GM12878 (cell line): ENCODE measurements at regions not wholly inside any gene's neighbourhood (a gene's known extent, or its start where the extent isn't known, plus 50 kb on each side); places are given as distances from the start of the nearest gene placed in this dataset.

Experiments used
- ATAC-seq: fragments of 200-7000 bp; cut with Tn5 transposase; 3 replicates; pipeline ENCODE4 v1.9.1; 2020; ENCODE audit warnings: mild to moderate bottlenecking, moderate library complexity
- BruUV-seq: library from RNA; stranded (reverse); fragments of 400-500 nt; replicated peaks from 2 replicates; lab custom pipeline; 2021; lab: Mats Ljungman, UMichigan
- CTCF ChIA-PET: fragments of 300-600 bp; sonication (Branson Sonifier 250); formaldehyde crosslinking; extraction: SDS; loops from one replicate; lab custom pipeline; 2021; ENCODE audit warnings: inconsistent platforms; lab: Yijun Ruan, JAX
- POLR2A ChIA-PET: fragments of 350-600 bp; formaldehyde crosslinking; extraction: SDS; loops from one replicate; lab custom pipeline; 2021; ENCODE audit warnings: inconsistent platforms; lab: Charles Lee
- RAD21 ChIA-PET: fragments of 300-600 bp; sonication (Branson Sonifier 250); formaldehyde crosslinking; loops from one replicate; lab custom pipeline; 2023; ENCODE audit warnings: antibody characterized with exemption; ENCODE audit not compliant: unreplicated experiment; lab: Charles Lee
- SMC1A ChIA-PET: fragments of 300-600 bp; sonication (Branson Sonifier 250); formaldehyde crosslinking; loops from one replicate; lab custom pipeline; 2023; ENCODE audit not compliant: unreplicated experiment, uncharacterized antibody; lab: Charles Lee
- DNase-seq: peaks from one replicate; pipeline ENCODE4 v3.0.0-alpha.2; 2011; ENCODE audit warnings: low read depth, low spot score
- FAIRE-seq: peaks from 3 replicates; lab custom pipeline; 2011; peaks lifted over from hg19 to GRCh38; lab: Jason Lieb, UNC
- H2AFZ ChIP-seq: 2 replicates; pipeline ENCODE4 v1.6.0; 2011; ENCODE audit warnings: low read depth, low read length, control low read depth; ENCODE audit not compliant: control insufficient read depth
- H3K27ac ChIP-seq: 2 replicates; pipeline ENCODE4 v1.5.1; 2011; ENCODE audit warnings: control low read depth; ENCODE audit not compliant: control insufficient read depth, insufficient read depth
- H3K27me3 ChIP-seq, 2 experiments: replicated peaks in 1 of 2; 2 replicates each; pipeline versions ENCODE4 v1.6.0 to v1.6.1; 2011; ENCODE audit warnings: low read length in 1 of 2; ENCODE audit not compliant: control insufficient read depth in 2 of 2, insufficient read depth in 2 of 2
- H3K36me3 ChIP-seq, 2 experiments: 2 replicates each; pipeline ENCODE4 v1.5.1; 2011; ENCODE audit warnings: low read length in 1 of 2; ENCODE audit not compliant: control insufficient read depth in 2 of 2, insufficient read depth in 2 of 2
- H3K4me1 ChIP-seq: 2 replicates; pipeline ENCODE4 v1.6.1; 2011; ENCODE audit warnings: mild to moderate bottlenecking, low read length, moderate library complexity, mixed read lengths; ENCODE audit not compliant: control insufficient read depth, insufficient read depth
- H3K4me2 ChIP-seq: 2 replicates; pipeline ENCODE4 v1.6.0; 2011; ENCODE audit warnings: control low read depth; ENCODE audit not compliant: control insufficient read depth, insufficient read depth
- H3K4me3 ChIP-seq: fragments of 200-600 bp; sonication (generic); 2 replicates; pipeline ENCODE4 v1.5.1; 2016
- H3K79me2 ChIP-seq: 2 replicates; pipeline ENCODE4 v1.6.0; 2011; ENCODE audit warnings: low read length; ENCODE audit not compliant: control insufficient read depth, insufficient read depth
- H3K9ac ChIP-seq: 2 replicates; pipeline ENCODE4 v1.8.0; 2011; ENCODE audit warnings: low read length, control low read depth, mixed read lengths; ENCODE audit not compliant: control insufficient read depth, insufficient read depth
- H3K9me3 ChIP-seq: replicated peaks from 3 replicates; pipeline ENCODE4 v1.5.1; 2011; ENCODE audit warnings: mild to moderate bottlenecking, low read length; ENCODE audit not compliant: control insufficient read depth, insufficient read depth
- H4K20me1 ChIP-seq: 2 replicates; pipeline ENCODE4 v1.6.0; 2011; ENCODE audit not compliant: control insufficient read depth, insufficient read depth
- BHLHE40 ChIP-seq, 2 experiments: fragments of 450-650 bp in 1 of 2; IDR thresholded peaks; 2 replicates each; pipeline ENCODE4 v1.6.1; 2011 to 2017; ENCODE audit warnings: low read depth in 2 of 2, borderline replicate concordance in 1 of 2, improper control_type of control experiment in 1 of 2, low read length in 1 of 2, mild to moderate bottlenecking in 1 of 2
- BMI1 ChIP-seq: fragments of 450-650 bp; IDR thresholded peaks from 2 replicates; pipeline ENCODE4 v1.6.1; 2016; ENCODE audit warnings: mild to moderate bottlenecking, moderate library complexity, borderline replicate concordance
- CUX1 ChIP-seq: IDR thresholded peaks from 2 replicates; pipeline ENCODE4 v1.6.1; 2012; ENCODE audit warnings: improper control_type of control experiment, low read depth, low read length; ENCODE audit not compliant: insufficient replicate concordance
- GATAD2B ChIP-seq: fragments of 450-650 bp; conservative IDR thresholded peaks from 2 replicates; pipeline ENCODE4 v1.6.1; 2017; ENCODE audit warnings: low read depth, mild to moderate bottlenecking, moderate library complexity
- NR2F1 ChIP-seq: fragments of 450-650 bp; conservative IDR thresholded peaks from 2 replicates; pipeline ENCODE4 v1.6.1; 2017; ENCODE audit warnings: mild to moderate bottlenecking
- PAX8 ChIP-seq: fragments of 450-650 bp; IDR thresholded peaks from 2 replicates; pipeline ENCODE4 v1.6.1; 2017; ENCODE audit warnings: mild to moderate bottlenecking, moderate library complexity
- RB1 ChIP-seq: fragments of 450-650 bp; formaldehyde crosslinking; IDR thresholded peaks from 2 replicates; pipeline ENCODE4 v1.6.1; 2017; ENCODE audit warnings: mild to moderate bottlenecking, borderline replicate concordance
- RCOR1 ChIP-seq: conservative IDR thresholded peaks from 2 replicates; pipeline ENCODE4 v1.6.1; 2012; ENCODE audit warnings: low read depth, low read length, improper control_type of control experiment
- RUNX3 ChIP-seq: IDR thresholded peaks from 2 replicates; pipeline ENCODE4 v1.6.1; 2012; ENCODE audit warnings: low read length, inconsistent platforms
- SIX5 ChIP-seq: IDR thresholded peaks from 2 replicates; pipeline ENCODE4 v1.6.1; 2011; ENCODE audit warnings: mild to moderate bottlenecking, low read depth, low read length, moderate library complexity; ENCODE audit not compliant: severe bottlenecking
- SREBF1 ChIP-seq: IDR thresholded peaks from 2 replicates; pipeline ENCODE4 v1.6.1; 2012; ENCODE audit warnings: mild to moderate bottlenecking, low read length
- SUPT20H ChIP-seq: IDR thresholded peaks from 2 replicates; pipeline ENCODE4 v1.6.1; 2011; ENCODE audit warnings: low read depth, mild to moderate bottlenecking, low read length, moderate library complexity, borderline replicate concordance; ENCODE audit not compliant: control insufficient read depth
- USF2 ChIP-seq: IDR thresholded peaks from 2 replicates; pipeline ENCODE4 v1.6.1; 2011; ENCODE audit warnings: low read depth, low read length, improper control_type of control experiment, borderline replicate concordance
- ZBTB4 ChIP-seq: fragments of 450-650 bp; formaldehyde crosslinking; IDR thresholded peaks from 2 replicates; pipeline ENCODE4 v1.4.0; 2022; ENCODE audit warnings: mild to moderate bottlenecking, moderate library complexity
- WGBS: methylation state at CpG from one replicate; pipeline ENCODE4 v1.1.6; 2016; ENCODE audit warnings: low lambda C conversion rate; ENCODE audit not compliant: insufficient replicate concordance, insufficient coverage; ENCODE audit errors: missing lambda C conversion rate; 5-methylcytosine and 5-hydroxymethylcytosine counted together
- in situ Hi-C: fragments of 300-500 bp; cut with MboI; formaldehyde crosslinking; loops from 9 replicates; pipeline ENCODE4 v1.14.3; 2018; ENCODE audit warnings: mixed read lengths
- intact Hi-C: fragments of 100-400 bp; cut with micrococcal nuclease; formaldehyde crosslinking; loops from one replicate; pipeline ENCODE4 v1.14.2; 2022; ENCODE audit not compliant: unreplicated experiment

- no peaks in the 10 kb centered on the region for H4K20me1 ChIP-seq
- H3K4me2 ChIP-seq, result no peak overlapping the region
- 62% methylated on average over 7 of the region's 7 CpGs for WGBS
- no peak overlapping the region for H2AFZ ChIP-seq
- ATAC-seq, result no peak
- no peak overlapping the region for H3K4me3 ChIP-seq
- no peak for DNase-seq
- H3K27me3 ChIP-seq, result no peaks in the 10 kb centered on the region; a peak in 1 of 4 replicates
- no peak overlapping the region for H3K9ac ChIP-seq
- RAD21 ChIA-PET, result no interaction called here
- no peaks in the 10 kb centered on the region for H3K36me3 ChIP-seq
- no peaks in the 10 kb centered on the region for H3K9me3 ChIP-seq
- BruUV-seq, result no TSS peak
- no peak overlapping the region for H3K27ac ChIP-seq
- in situ Hi-C loops, result no loop called here
- TF ChIP-seq SIX5, result no peak
- no peak for TF ChIP-seq GATAD2B
- TF ChIP-seq RCOR1, result no peak
- TF ChIP-seq ZBTB4 (CRISPR knock-in tag), result no peak
- no peak for TF ChIP-seq PAX8
- TF ChIP-seq BHLHE40 (IDR thresholded peaks at IDR 0.05; ENCODE audit: borderline replicate concordance in 1 of 2, low read depth in 2 of 2, low read length in 1 of 2), result no peak
- TF ChIP-seq RB1, result no peak
- TF ChIP-seq BMI1, result no peak
- no peak for TF ChIP-seq NR2F1
- no peak for TF ChIP-seq SREBF1
- no peak for TF ChIP-seq CUX1
- TF ChIP-seq SUPT20H, result no peak
- no peak for TF ChIP-seq USF2
- TF ChIP-seq RUNX3, result no peak
- TF ChIP-seq, all 136 proteins: peak for 0
- no peaks in the 10 kb centered on the region for H3K4me1 ChIP-seq
- ChIA-PET SMC1A (no interaction called here), POLR2A (no interaction called here), CTCF (no interaction called here)
- no peak for FAIRE-seq
- H3K79me2 ChIP-seq, result no peaks in the 10 kb centered on the region
- intact Hi-C loops, result no loop called here
Measured at GRCh38 chr3:159149131-159149530, 347.3 kb downstream of the MFSD1 start.
